SHP77 (cell line): ENCODE measurements at regions not wholly inside any gene's neighbourhood (a gene's known extent, or its start where the extent isn't known, plus 50 kb on each side); places are given as distances from the start of the nearest gene placed in this dataset.
"Not testable (repeated sequence)": the region's sequence is repeated elsewhere in the genome, so short reads cannot be mapped to it uniquely, and the experiment has no call there.

Source experiments
- DNase-seq, 2 experiments: peaks; one replicate each; lab custom pipeline; 2025; lab: John Stamatoyannopoulos, UW

DNA sequence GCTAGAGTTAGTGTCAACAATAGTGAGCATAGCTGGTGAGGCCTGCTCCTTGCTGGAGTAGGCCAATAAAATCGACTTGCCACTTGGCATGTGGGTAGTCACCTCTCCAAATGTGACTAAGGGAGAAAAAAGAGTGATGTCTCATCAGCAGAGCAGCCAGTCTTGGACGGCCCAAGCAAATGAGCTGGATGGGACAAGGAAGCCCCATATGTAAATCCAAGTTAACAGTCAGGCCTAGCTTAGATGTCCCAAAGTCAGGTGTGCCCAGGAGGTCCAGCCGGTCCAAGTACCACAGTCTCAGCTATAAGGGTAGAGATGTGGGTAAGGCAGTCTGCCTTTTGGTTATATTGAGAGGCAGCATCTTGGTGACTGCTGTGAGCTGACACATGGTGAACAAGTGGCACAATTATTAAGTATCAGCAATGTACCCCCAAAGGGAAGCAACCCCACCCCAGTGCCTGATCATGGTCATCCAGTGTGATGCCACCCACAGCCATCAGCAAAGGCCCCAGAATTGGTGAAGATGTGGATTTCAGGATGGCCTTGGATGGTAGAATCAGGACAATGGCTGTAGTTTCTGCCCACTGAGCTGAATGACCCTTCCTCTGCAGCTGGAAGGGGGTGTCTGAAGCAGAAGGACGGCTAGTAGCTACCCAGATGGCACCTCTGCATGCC is 83.4 kb downstream of the TNFRSF13B start:
- DNase-seq = no peak

DNA sequence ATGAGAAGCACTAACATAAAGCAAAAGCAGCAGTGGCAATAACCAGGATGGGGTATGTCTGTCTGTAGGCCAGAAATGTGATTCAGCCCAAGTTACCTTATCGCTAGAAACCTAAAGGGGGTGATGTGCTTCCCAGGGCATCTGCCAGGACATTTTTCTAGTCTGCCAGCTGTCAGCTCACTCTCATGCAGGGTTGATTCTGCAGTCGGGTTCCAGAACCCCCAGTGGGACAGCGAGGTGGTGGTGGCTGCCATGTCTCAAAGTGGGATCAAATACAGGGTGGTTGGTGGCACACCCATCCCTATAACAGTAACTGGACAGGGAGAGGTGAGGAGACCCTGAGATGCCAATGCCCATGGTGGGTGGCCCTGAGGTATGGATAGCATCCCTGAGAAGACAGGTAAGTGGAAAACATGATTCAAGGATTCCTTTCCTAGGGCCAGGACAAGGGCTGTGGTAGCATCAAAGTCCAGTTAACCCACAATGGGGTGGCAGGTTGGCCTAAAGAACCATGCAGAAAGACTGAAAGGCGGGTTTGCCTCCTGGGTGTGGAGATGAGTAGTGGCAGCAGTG is 84.3 kb downstream of the TNFRSF13B start:
- DNase-seq = no peak

DNA sequence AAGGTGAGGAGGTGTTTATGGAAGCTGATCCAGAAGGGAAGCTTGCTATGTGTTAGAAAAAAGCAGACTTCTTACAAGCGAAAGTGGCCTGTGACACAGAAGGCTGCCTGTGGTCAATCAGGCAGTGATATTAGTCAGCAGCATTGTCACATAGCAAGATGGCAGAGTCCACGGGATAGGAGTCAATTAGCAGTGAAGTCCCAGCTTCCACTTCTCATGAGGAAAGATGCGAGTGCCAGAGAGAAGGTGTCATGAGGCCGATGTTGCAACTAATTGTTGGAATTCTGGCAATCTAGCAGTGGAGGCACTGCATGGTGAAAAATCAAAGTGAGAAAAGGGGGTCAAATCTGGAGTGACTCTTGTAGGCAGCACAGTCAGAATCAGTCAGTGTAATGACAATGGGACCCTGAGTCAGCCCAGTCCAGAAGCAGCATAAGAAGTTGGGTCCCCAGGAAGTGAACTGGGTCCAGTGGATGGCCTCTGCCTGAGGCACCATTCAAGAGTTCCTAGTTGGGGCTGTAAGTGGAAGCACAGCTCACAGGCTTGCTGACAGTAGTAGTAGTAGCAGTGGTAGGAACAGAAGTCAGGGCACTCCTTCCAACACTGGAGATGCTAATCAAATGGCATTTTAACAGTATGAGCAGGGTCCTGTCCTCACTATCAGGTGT is 85.1 kb downstream of the TNFRSF13B start:
- DNase-seq = no peak

DNA sequence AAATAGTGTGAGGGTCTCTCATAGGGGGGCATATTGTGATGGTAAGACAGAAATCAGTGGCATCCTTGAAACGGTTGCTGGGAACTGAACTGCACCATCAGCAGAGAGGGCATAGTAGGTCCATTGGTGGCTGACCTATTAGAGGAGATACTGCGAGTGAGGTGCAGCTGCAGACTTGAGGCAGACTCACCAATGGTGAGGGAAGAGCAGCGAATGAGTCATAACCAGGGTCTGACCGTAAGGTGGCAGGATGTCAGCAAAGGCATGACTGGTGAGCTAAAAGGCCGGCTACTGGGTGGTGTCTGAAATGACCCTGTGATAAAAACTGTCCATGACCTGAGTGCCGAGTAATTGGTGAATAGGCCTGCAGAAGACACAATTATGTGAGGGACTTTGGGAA is 86.7 kb downstream of the TNFRSF13B start:
- not testable (repeated sequence) for DNase-seq

DNA sequence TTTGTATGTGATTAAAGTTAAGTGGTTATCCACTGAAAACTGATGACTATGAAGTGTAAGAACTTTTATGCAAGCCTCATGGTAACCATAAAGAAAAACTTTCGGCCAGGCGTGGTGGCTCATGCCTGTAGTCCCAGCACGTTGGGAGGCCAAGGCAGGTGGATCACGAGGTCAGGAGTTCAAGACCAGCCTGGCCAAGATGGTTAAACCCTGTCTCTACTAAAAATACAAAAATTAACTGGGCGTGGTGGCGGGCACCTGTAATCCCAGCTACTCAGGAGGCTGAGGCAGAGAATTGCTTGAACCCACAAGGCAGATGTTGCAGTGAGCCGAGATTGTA is 89.0 kb downstream of the TNFRSF13B start:
- DNase-seq = not testable (repeated sequence)

DNA sequence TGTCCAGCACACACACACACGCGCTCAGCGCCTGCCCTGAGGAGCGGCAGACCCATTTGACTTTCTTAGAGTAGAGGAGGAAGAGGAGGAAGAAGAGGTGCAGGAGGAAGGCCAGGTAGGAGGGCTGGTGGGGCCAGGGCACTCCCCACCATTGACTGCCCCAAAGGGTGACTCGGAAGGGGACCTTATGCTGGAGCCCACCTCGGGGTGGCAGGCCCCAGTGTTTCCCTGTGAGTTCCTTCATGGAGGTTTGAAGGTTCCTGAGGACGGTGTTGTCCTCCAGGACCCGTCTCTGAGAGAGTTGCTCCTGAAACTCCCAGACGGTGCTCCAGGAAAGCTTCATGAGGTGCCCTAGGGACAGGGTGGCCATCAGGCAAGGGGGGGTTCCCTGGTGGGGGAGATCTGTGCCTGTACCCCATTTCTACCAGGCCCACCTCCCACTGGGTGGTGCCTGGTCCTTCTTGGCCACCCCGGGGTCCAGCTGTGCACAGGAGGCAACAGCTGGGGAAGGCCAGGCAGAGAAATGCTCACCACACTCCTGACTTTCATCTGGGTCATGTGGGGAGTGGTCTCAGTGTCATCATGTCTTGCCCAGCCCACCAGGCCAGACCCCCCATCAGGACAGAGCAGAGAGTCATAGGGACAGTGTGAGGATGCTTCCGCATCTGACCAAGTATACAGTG is 89.5 kb downstream of the TNFRSF13B start:
- no peak for DNase-seq

DNA sequence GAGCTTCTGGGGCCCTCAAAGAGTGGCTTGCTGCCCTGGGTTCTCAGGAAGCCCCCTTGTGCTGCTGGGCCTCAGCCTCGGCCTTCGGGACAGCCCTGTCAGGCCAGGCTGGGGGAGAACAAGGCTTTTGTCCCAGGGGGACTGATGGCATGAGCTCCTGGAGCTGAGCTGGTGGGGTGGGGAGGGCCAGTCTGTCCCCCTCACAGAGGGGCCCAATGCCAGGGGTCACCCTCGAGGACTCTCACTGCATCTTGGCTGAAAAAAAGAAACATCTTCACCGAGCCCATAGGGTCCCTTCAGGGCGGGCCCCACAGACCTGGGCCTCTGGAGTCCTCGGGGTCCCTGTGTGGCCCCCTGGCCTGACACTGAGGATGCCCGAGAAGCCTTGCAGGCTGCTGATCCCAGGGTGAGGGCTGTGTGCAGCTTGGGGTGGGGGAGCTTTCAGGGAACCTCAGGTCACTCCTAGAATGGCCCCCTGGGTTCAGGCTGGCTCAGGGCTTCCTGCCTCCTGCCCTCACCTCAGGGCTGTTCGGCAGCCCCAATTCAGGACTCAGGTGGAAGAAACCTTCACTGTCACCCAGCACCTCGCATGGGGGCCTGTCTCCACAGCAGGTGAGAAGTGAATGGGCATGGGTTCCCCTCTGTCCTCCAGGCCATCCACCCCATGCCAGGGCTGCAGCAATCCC is 90.5 kb downstream of the TNFRSF13B start:
- DNase-seq = no peak

DNA sequence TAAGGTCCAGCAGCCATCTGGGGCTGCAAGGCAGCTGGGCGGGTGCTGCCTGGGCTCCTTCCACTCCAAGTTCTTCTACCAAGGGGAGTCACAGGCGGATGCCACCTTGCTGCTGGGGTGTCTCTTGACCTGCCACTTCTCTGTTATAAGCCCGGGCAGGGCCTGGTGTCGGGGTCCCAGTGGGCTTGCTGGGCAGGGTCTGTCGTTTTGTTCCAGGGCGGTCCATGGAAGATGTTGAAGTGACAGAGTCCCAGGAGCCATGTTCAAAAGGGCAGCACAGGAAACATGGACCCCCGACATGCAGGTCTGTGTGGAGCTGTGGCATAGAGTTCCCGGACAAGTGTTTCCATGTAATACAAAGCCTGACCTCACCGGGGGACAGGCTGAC is 91.1 kb downstream of the TNFRSF13B start:
- no peak for DNase-seq

DNA sequence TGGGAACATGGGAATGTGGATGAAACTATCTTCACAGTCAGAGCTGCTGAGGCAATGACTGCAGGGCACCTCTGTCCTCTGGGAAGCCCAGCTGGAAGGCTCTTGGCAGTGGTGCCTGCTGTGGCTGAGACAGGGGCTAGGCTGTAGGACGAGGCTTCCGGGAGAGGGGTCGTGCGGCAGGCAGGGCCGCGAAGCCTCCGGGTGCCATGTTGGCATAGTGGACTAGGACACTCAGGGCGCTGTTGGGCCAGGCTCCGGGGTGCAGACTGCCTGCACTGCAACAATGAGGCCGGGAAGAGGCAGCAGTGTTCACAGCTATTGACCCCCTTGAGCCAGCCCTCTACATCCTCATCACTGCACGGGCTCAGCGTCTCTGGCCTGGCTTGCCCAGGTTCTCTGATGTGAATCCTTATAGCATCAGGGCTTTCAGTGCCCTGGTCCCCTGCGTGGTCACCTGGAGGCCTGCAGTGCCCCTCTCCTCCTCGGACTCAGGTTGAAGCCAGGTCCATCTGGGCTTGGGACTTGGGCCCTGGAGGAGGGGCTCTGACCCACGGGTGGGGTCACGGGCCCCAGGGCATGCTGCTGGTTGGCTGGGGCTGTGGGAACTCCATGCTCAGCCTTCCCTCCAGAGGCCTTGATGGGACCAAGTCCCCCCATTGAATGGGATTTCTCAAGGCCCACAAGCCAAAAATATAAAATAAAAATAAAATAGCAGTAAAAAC is 91.6 kb downstream of the TNFRSF13B start:
- no peak for DNase-seq

DNA sequence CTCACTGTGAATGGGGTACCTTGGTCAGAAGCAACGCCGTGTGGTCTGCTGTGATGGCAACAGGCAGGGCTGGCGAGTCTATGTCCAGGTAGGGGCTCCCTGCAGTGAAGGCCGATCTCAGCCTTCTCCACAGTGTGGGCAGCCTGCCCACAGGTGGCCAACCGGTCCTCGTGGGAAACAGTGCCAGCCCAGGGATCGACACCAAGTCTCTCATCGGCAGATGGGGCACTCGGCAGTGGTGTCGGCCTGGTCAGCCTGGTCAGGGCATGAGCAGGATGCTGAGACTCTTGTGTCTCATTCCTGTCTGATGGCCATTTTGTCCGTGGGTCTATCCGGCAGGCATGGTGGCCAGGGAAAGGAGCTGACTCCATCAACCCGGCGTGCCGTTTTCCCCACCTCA is 92.2 kb downstream of the TNFRSF13B start:
- DNase-seq = no peak

DNA sequence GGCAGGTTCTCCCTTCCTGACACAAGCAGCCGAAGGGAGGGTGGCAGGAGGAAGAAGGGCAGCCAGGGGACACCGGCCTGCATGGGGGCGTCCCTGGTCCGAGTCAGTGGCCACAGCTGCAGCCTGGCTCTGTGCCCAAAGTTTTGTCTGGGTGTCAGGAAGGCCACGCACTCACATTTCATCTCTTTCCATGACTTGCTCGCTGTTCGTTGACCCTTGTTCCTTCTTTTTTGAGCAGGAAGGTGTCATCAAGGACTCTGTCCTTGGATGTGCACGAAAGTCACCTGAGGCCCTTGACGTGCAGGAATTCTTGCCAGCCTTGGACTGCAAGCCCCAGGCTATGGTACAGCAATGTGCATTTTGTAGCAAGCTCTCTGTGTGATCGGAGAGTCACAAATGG is 93.3 kb downstream of the TNFRSF13B start:
- DNase-seq = no peak

DNA sequence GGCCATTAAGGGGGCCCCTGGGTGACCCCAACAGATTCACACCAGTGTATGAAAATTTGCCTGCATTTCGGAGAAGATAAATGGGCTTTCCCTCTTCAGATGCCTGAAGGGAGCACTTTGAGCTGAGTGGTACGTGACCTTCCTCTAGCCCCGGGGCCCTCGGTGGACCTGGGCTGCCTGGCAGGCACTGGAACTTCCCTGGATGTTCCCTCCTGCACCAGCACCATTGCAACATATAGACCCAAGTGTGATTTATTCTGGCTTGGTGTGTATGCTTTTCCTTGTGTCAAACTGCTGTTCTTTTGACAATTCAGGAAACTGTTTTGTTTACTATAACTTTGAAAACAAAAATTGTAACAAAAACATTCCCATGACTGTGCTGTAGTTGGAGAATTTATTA is 93.8 kb downstream of the TNFRSF13B start:
- DNase-seq = no peak

DNA sequence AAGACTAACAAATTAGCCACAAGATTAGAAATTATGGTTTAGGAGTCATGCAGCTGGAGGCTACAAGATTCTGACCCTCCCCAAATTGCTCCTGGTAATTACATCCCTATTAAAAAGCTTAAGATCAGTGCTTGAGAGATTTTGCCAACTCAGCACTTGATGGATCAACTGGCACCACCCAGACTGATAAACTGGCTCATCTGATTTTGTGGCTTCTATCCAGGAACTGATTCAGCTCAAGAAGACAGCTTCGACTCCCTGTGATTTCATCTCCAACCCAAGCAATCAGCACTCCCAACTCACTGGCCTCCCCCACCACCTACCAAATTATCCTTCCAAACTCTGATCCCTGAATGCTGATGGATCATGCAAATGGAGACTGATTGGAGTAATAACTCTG is 94.8 kb downstream of the TNFRSF13B start:
- DNase-seq = no peak

DNA sequence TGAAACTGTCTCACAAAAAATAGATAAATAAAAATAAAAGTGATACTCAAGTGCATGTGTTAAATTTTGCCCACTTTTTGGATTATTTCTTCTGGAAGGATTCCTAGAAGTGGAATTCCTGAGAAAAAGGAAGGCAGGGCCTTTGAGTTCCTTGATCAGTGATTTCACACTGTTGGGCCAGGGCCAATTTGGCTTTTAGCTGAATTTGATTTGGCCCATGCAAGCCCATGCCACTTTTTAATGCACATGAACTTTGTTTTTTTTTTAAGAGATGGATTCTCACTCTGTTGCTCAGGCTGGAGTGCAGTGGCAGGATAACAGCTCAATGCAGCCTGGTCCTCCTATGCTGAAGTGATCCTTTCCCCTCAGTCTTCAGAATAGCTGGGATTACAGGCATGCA is 96.3 kb downstream of the TNFRSF13B start:
- no peak for DNase-seq

DNA sequence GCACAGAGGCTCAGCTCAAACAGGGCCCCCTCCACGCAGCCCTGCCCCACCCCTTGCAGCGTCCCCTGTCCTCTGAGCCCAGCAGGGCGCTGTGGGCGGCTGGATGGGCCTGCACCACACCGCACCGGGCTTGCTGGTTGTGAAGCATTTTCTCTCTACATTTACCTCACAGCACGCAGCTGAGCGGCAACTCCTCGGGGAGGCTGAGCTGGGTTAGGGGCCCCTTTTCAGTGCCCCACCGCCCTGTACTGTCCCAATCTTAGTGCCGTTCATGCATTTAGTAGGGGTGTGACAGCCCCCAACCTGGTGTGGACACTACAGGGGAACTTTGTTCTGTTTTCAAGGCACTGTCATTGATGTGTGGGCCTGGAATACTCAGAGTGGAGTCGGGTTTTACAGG is 97.7 kb downstream of the TNFRSF13B start:
- not testable (repeated sequence) for DNase-seq

DNA sequence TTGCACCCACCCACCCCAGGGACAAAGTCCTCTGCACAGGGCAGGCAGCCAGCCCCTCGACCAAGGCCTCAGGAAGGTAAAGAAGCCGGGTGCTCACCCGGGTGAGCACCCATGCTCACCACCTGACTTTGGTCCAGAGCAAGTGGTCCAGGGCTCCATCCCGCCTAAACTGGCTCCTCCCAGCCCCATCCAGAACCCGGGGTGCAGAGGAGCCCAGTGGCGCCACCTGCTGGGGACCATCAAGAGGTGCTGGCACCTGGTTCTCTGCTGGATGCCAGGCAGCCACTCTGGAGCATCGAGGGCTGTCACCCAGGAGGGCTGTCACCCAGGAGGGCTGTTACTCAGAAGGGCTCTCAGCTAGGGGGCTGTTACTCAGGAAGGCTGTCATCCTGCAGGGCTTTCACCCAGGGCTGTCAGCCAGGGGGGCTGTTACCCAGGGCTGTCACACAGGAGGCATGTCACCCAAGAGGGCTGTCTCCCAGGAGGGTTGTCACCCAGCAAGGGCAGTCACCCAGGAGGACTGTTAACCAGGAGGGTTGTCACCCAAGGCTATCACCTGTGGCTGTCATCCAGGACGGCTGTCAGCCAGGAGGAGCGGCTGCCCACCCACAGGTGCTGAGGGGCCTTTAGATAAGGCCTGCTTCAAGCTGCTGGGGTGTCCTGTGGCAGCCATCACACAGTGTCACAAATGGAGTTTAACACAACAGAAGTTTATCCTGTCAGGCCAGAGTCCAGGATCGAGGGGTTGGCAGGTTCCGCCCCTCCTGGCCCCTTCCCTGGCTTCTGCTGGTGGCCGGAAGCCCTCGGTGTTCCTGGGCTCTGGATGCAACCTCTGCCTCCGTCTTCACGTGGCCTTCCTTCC is 98.5 kb downstream of the TNFRSF13B start:
- peak; percentile 57 to 83 for DNase-seq

DNA sequence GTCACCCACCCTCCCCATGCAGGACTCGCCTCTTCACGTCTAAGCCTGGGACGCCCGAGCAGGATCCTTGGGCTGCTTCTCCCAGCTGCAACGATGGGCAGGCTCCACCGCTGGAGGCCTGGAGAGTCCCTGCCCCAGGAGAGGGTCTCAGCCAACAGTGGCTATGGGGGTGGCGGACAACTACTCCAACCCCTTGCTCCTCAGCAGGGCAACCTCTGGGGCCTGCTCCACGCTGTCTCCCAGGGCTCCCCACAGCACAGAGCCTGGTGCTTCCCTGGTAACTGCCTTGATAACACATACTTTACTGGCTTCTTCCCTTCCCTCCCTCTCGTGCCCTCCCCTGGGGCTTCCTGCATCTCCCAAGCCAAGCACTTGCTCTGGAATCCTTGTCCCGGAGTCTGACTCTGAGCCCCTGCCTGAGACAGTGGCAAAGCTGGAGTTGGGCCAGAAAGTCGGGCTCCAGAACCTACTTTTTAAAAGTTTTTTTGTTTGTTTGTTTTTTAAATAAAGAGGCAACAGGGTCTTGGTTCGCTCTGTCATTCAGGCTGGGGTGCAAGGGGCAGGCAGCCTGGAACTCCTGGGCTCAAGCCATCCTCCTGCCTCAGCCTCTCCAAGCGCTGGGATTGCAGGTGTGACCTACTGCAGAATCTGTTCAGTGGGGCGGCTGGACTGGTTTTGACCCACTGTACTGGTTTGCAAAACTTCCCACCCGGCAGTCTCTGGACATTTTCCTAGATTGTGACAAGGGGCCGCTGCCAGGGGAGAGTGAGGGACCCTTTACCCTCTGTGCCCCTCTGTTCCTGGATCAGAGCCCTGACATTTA is 99.4 kb downstream of the TNFRSF13B start:
- DNase-seq = no peak

DNA sequence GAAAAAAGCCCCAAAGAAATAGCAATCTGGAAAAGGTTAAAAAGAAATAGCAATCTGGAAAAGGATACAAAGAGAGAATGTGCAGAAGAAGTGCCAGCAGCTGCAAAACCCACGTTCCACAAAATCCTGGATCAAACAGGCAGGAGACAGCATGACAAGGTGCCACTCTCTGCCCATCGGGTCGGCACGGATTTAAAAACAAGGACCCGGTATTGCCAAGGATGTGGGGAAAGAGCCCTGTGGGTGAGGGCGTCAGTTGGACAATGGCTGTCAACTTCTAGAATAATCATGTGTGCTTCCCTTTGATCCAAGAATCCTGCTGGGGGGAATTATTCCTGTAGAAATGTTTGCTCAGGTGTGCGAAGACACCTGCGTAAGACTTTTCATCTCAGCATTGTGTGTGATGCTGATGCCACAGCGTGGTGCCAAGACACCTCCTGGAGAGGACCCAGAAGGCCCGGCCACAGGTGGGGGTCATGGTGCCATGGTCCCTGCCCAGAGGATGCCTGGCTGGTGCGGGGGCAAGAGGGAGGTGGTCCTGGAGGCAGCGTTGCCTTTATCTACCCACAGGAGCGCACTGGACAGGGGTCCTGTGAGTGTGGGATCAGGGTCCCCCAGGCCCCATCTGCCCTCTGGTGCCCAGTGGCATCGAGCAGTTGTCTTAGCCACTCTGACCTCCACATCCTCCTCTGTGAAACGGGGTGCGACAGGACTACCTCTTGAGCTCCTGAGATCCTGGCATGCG is 100.3 kb downstream of the TNFRSF13B start:
- DNase-seq = not testable (repeated sequence)
